H1 (cell line): ENCODE measurements at regions not wholly inside any gene's neighbourhood (a gene's known extent, or its start where the extent isn't known, plus 50 kb on each side); places are given as distances from the start of the nearest gene placed in this dataset.

Source experiments
- CTCF ChIA-PET: fragments of 300-600 bp; sonication (Branson Sonifier 250); formaldehyde crosslinking; loops from one replicate; lab custom pipeline; 2021; ENCODE audit not compliant: partially characterized antibody; lab: Charles Lee
- POLR2A ChIA-PET: fragments of 300-600 bp; sonication (Branson Sonifier 250); formaldehyde crosslinking; loops from one replicate; lab custom pipeline; 2021; ENCODE audit warnings: inconsistent platforms; ENCODE audit not compliant: partially characterized antibody; lab: Charles Lee
- DNase-seq, 2 experiments: peaks; one replicate each; pipeline versions ENCODE4 v3.0.0 to v3.0.0-alpha.2; 2010 to 2022; ENCODE audit warnings: low spot score in 2 of 2, low read depth in 1 of 2, mixed read lengths in 1 of 2
- FAIRE-seq: peaks from 2 replicates; lab custom pipeline; 2011; peaks lifted over from hg19 to GRCh38; lab: Jason Lieb, UNC
- H2AFZ ChIP-seq: 2 replicates; pipeline ENCODE4 v1.8.1; 2012; ENCODE audit warnings: low read length, inconsistent platforms
- H2AK5ac ChIP-seq: 2 replicates; pipeline ENCODE4 v1.6.1; 2013; ENCODE audit warnings: low read depth, low read length
- H2BK120ac ChIP-seq: replicated peaks from 2 replicates; pipeline ENCODE3; 2013; ENCODE audit warnings: low read depth, low read length, inconsistent platforms
- H2BK12ac ChIP-seq: 2 replicates; pipeline ENCODE4 v1.6.1; 2013; ENCODE audit warnings: low read depth, low read length
- H2BK15ac ChIP-seq: 2 replicates; pipeline ENCODE4 v1.6.1; 2013; ENCODE audit warnings: low read length
- H2BK20ac ChIP-seq: 2 replicates; pipeline ENCODE4 v1.6.1; 2013; ENCODE audit warnings: low read length
- H2BK5ac ChIP-seq: 2 replicates; pipeline ENCODE4 v1.6.1; 2013; ENCODE audit warnings: low read depth, low read length
- H3K14ac ChIP-seq: 2 replicates; pipeline ENCODE4 v1.6.1; 2013; ENCODE audit warnings: inconsistent platforms; ENCODE audit not compliant: insufficient read length
- H3K18ac ChIP-seq: 2 replicates; pipeline ENCODE4 v1.6.1; 2013; ENCODE audit warnings: low read length; ENCODE audit errors: extremely low read depth
- H3K23ac ChIP-seq: 2 replicates; pipeline ENCODE4 v1.6.1; 2013; ENCODE audit warnings: inconsistent platforms; ENCODE audit not compliant: insufficient read length
- H3K23me2 ChIP-seq: 2 replicates; pipeline ENCODE4 v1.6.1; 2013; ENCODE audit warnings: low read depth, low read length
- H3K27ac ChIP-seq: 2 replicates; pipeline ENCODE4 v1.6.1; 2011; ENCODE audit warnings: low read depth, low read length, inconsistent platforms
- H3K27me3 ChIP-seq, 4 experiments: replicated peaks in 1 of 4; 1 replicate in 1 of 4; 2 replicates in 3 of 4; pipeline versions ENCODE4 v1.6.1 to v1.8.1; 2011 to 2013; ENCODE audit warnings: low read length in 3 of 4, mild to moderate bottlenecking in 3 of 4, inconsistent platforms in 2 of 4, mixed read lengths in 2 of 4, moderate library complexity in 1 of 4; ENCODE audit not compliant: control insufficient read depth in 3 of 4, insufficient read depth in 3 of 4; ENCODE audit errors: extremely low read depth in 1 of 4
- H3K36me3 ChIP-seq, 4 experiments: 2 replicates each; pipeline versions ENCODE4 v1.6.1 to v1.8.1; 2011 to 2013; ENCODE audit warnings: mild to moderate bottlenecking in 4 of 4, low read length in 3 of 4, moderate library complexity in 2 of 4, control low read depth in 1 of 4, inconsistent platforms in 1 of 4; ENCODE audit not compliant: insufficient read depth in 4 of 4, control insufficient read depth in 2 of 4
- H3K4ac ChIP-seq: replicated peaks from 2 replicates; pipeline ENCODE3; 2013; ENCODE audit warnings: low read length, low read depth, mixed read lengths, inconsistent platforms; ENCODE audit not compliant: insufficient read length
- H3K4me1 ChIP-seq, 4 experiments: replicated peaks in 1 of 4; 1 replicate in 1 of 4; 2 replicates in 3 of 4; pipeline versions ENCODE4 v1.6.1 to v1.8.1; 2011 to 2013; ENCODE audit warnings: low read length in 3 of 4, inconsistent platforms in 2 of 4, mixed read lengths in 1 of 4; ENCODE audit not compliant: insufficient read depth in 4 of 4, control insufficient read depth in 3 of 4
- H3K4me2 ChIP-seq, 2 experiments: 2 replicates each; pipeline versions ENCODE4 v1.6.1 to v1.8.1; 2011 to 2013; ENCODE audit warnings: low read depth in 2 of 2, low read length in 2 of 2, control low read depth in 1 of 2, inconsistent platforms in 1 of 2, mild to moderate bottlenecking in 1 of 2; ENCODE audit not compliant: insufficient read depth in 1 of 2
- H3K4me3 ChIP-seq, 4 experiments: fragments of 200-600, 300-600 bp in 1 of 4; sonication (generic), shearing (Covaris generic), sonication (Bioruptor Twin) in 1 of 4; 2 replicates each; pipeline versions ENCODE4 v1.5.1 to v1.8.1; 2011 to 2016; ENCODE audit warnings: low read length in 4 of 4, low read depth in 3 of 4, control low read depth in 2 of 4, inconsistent platforms in 2 of 4, mild to moderate bottlenecking in 2 of 4, mixed read lengths in 1 of 4, moderate library complexity in 1 of 4; ENCODE audit not compliant: insufficient read depth in 2 of 4; ENCODE audit errors: extremely low read depth in 1 of 4
- H3K56ac ChIP-seq: replicated peaks from 2 replicates; pipeline ENCODE3; 2013; ENCODE audit warnings: low read depth, mild to moderate bottlenecking, mixed read lengths, low read length, inconsistent platforms; ENCODE audit not compliant: insufficient read length
- H3K79me1 ChIP-seq: 2 replicates; pipeline ENCODE4 v1.6.1; 2013; ENCODE audit warnings: low read depth, low read length, control low read depth
- H3K79me2 ChIP-seq, 2 experiments: 2 replicates each; pipeline versions ENCODE4 v1.6.1 to v1.8.1; 2012 to 2013; ENCODE audit warnings: low read length in 2 of 2, mild to moderate bottlenecking in 2 of 2, inconsistent platforms in 1 of 2; ENCODE audit not compliant: insufficient read depth in 2 of 2, control insufficient read depth in 1 of 2
- H3K9ac ChIP-seq, 4 experiments: replicated peaks in 1 of 4; 1 replicate in 1 of 4; 2 replicates in 3 of 4; pipeline versions ENCODE4 v1.6.1 to v1.8.1; 2011 to 2013; ENCODE audit warnings: low read depth in 3 of 4, low read length in 3 of 4, control low read depth in 2 of 4, mild to moderate bottlenecking in 2 of 4, moderate library complexity in 2 of 4, inconsistent platforms in 1 of 4; ENCODE audit errors: extremely low read depth in 1 of 4
- H3K9me3 ChIP-seq, 2 experiments: 2 replicates each; pipeline versions ENCODE4 v1.6.1 to v1.8.1; 2012 to 2013; ENCODE audit warnings: mild to moderate bottlenecking in 2 of 2, moderate library complexity in 2 of 2, control low read depth in 1 of 2, inconsistent platforms in 1 of 2, low read depth in 1 of 2, low read length in 1 of 2, mixed read lengths in 1 of 2; ENCODE audit not compliant: insufficient read depth in 2 of 2
- H4K20me1 ChIP-seq, 2 experiments: replicated peaks in 1 of 2; 2 replicates each; pipeline versions ENCODE3 to v1.8.1; 2011 to 2013; ENCODE audit warnings: inconsistent platforms in 2 of 2, low read length in 2 of 2, mild to moderate bottlenecking in 1 of 2; ENCODE audit not compliant: insufficient read depth in 2 of 2, control insufficient read depth in 1 of 2
- H4K5ac ChIP-seq: 2 replicates; pipeline ENCODE4 v1.6.1; 2013; ENCODE audit warnings: low read length, low read depth, mixed read lengths, inconsistent platforms; ENCODE audit not compliant: insufficient read length
- H4K8ac ChIP-seq: 2 replicates; pipeline ENCODE4 v1.8.0; 2013; ENCODE audit warnings: mild to moderate bottlenecking, moderate library complexity, low read length, inconsistent platforms; ENCODE audit not compliant: insufficient read depth; ENCODE audit errors: extremely low read depth
- H4K91ac ChIP-seq: replicated peaks from 2 replicates; pipeline ENCODE3; 2013; ENCODE audit warnings: low read length, mixed read lengths, inconsistent platforms; ENCODE audit not compliant: insufficient read length
- ASH2L ChIP-seq: fragments of 200-600, 300-600 bp; sonication (generic); IDR thresholded peaks from one replicate; pipeline ENCODE4 v1.7.1; 2017; ENCODE audit warnings: low read length
- ATF3 ChIP-seq: IDR thresholded peaks from 2 replicates; pipeline ENCODE4 v1.6.1; 2011; ENCODE audit warnings: low read depth, mild to moderate bottlenecking, low read length; ENCODE audit not compliant: insufficient read depth
- CEBPB ChIP-seq: IDR thresholded peaks from 2 replicates; pipeline ENCODE4 v1.6.1; 2012; ENCODE audit warnings: low read depth, low read length
- KDM1A ChIP-seq: fragments of 200-600, 300-600 bp; sonication (generic); IDR thresholded peaks from 2 replicates; pipeline ENCODE4 v1.7.1; 2016; ENCODE audit warnings: mild to moderate bottlenecking, low read length, borderline replicate concordance
- POLR2AphosphoS5 ChIP-seq: IDR thresholded peaks from 2 replicates; pipeline ENCODE4 v1.6.1; 2011; ENCODE audit warnings: low read depth, low read length
- RBBP5 ChIP-seq: IDR thresholded peaks from 2 replicates; pipeline ENCODE4 v1.7.1; 2012; ENCODE audit warnings: low read depth, mild to moderate bottlenecking, inconsistent platforms, low read length, moderate library complexity, borderline replicate concordance
- RNF2 ChIP-seq: fragments of 200-900, 300-1000 bp; sonication (generic); IDR thresholded peaks from 2 replicates; pipeline ENCODE4 v1.7.1; 2016; ENCODE audit warnings: borderline replicate concordance, low read depth, mild to moderate bottlenecking, antibody characterized with exemption, low read length; ENCODE audit not compliant: poor library complexity, severe bottlenecking; ENCODE audit errors: missing control alignments
- SUZ12 ChIP-seq: fragments of 200-600 bp; sonication (generic); IDR thresholded peaks from 2 replicates; pipeline ENCODE4 v1.6.1; 2012; ENCODE audit warnings: mild to moderate bottlenecking, inconsistent platforms, low read length, moderate library complexity, mixed read lengths
- TCF12 ChIP-seq: IDR thresholded peaks from 2 replicates; pipeline ENCODE4 v1.6.1; 2011; ENCODE audit warnings: low read depth, mild to moderate bottlenecking, low read length
- TEAD4 ChIP-seq: IDR thresholded peaks from 2 replicates; pipeline ENCODE4 v1.6.1; 2012; ENCODE audit warnings: low read depth, low read length, inconsistent platforms, mixed read lengths
- YY1 ChIP-seq: IDR thresholded peaks from 2 replicates; pipeline ENCODE4 v1.6.1; 2011; ENCODE audit warnings: low read depth, mild to moderate bottlenecking, low read length
- ZNF274 ChIP-seq: IDR thresholded peaks from 2 replicates; pipeline ENCODE4 v1.7.0; 2012; ENCODE audit warnings: low read length, borderline replicate concordance; ENCODE audit errors: extremely low read depth
- WGBS, 2 experiments: shearing (Covaris generic) in 1 of 2; methylation state at CpG; one replicate each; pipeline versions ENCODE4 v1.1.6 to v1.1.7; 2013 to 2015; ENCODE audit warnings: low lambda C conversion rate in 2 of 2, mixed read lengths in 2 of 2, inconsistent platforms in 1 of 2, low coverage in 1 of 2, missing lambda C conversion rate in 1 of 2; ENCODE audit not compliant: insufficient replicate concordance in 2 of 2, insufficient coverage in 1 of 2, insufficient read length in 1 of 2; ENCODE audit errors: extremely low coverage in 1 of 2, missing lambda C conversion rate in 1 of 2; 5-methylcytosine and 5-hydroxymethylcytosine counted together
- TF ChIP-seq, protein P1 (sequence below): IDR thresholded peaks from 2 replicates; pipeline ENCODE4 v1.6.1; 2012; ENCODE audit warnings: low read length, inconsistent platforms

DNA sequence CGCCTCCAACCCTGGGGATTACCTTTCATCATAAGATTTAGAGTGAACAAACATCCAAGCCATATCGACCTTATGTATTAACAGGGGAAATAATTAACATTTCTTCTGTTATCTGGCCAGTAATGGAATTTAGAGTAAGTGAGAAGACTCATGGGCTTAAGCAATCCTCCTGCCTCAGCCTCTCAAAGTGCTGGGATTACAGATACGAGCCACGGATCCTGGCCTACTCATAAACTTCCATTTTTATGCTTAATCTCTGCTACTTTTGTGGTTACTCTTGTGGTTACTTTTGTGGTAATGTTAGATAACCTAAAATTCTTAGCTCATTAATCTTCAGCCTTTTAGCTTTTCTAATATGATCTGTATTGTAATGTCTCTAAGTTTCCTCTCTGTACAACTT is 159.3 kb upstream of the SLC8A1 start:
- Histone ChIP-seq H2BK20ac (no peak overlapping the region), H2BK12ac (no peak overlapping the region), H3K18ac (no peak overlapping the region), H3K4me1 (no peaks in the 10 kb centered on the region), H4K8ac (no peak overlapping the region), H3K23ac (no peak overlapping the region), H2BK5ac (no peak overlapping the region), H2AK5ac (no peak overlapping the region), H3K4me3 (no peak overlapping the region), H3K9ac (no peak overlapping the region), H3K56ac (no peak overlapping the region), H3K9me3 (no peaks in the 10 kb centered on the region; a peak in 1 of 4 replicates), H3K14ac (no peak overlapping the region), H3K23me2 (no peaks in the 10 kb centered on the region), H3K4me2 (no peak overlapping the region), H4K20me1 (no peaks in the 10 kb centered on the region), H4K5ac (no peak overlapping the region), H3K4ac (no peak overlapping the region), H3K79me1 (no peaks in the 10 kb centered on the region), H4K91ac (no peak overlapping the region), H3K27ac (no peak overlapping the region), H3K79me2 (no peaks in the 10 kb centered on the region), H2BK15ac (no peak overlapping the region), H2BK120ac (no peak overlapping the region), H3K36me3 (no peaks in the 10 kb centered on the region), H3K27me3 (no peaks in the 10 kb centered on the region), H2AFZ (0 out of 2 replicates have a peak overlapping the region, but pooled peaks have one; percentile 32)
- ChIA-PET POLR2A (no interaction called here), CTCF (interaction anchor here (0.6 to 1.6 kb wide), 2 partner anchors 286 to 803 kb away, joined by 4 read pairs; no protein-coding TSS in a partner anchor)
- WGBS, 2 experiments = 91% methylated on average over 4 of the region's 4 CpGs; no CpG with 5 or more reads in 1 of the 2 experiments
- FAIRE-seq = no peak
- DNase-seq = no peak
- TF ChIP-seq ASH2L (no peak), ATF3 (no peak), YY1 (no peak), POLR2AphosphoS5 (no peak), RNF2 (no peak), ZNF274 (no peak), KDM1A (no peak), TCF12 (no peak), RBBP5 (no peak), CEBPB (no peak), SUZ12 (no peak), TEAD4 (no peak)
- TF ChIP-seq, protein P1, sequence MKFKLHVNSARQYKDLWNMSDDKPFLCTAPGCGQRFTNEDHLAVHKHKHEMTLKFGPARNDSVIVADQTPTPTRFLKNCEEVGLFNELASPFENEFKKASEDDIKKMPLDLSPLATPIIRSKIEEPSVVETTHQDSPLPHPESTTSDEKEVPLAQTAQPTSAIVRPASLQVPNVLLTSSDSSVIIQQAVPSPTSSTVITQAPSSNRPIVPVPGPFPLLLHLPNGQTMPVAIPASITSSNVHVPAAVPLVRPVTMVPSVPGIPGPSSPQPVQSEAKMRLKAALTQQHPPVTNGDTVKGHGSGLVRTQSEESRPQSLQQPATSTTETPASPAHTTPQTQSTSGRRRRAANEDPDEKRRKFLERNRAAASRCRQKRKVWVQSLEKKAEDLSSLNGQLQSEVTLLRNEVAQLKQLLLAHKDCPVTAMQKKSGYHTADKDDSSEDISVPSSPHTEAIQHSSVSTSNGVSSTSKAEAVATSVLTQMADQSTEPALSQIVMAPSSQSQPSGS = no peak
